Pancreas (tissue), 10 donors: ENCODE measurements at regions not wholly inside any gene's neighbourhood (a gene's known extent, or its start where the extent isn't known, plus 50 kb on each side); places are given as distances from the start of the nearest gene placed in this dataset.

ENCODE experiments used
- ATAC-seq, 4 donors: fragments of 200-7000 bp; cut with Tn5 transposase; one replicate each; pipeline versions ENCODE4 v1.8.0 to v1.9.1; 2020; ENCODE audit warnings: mild to moderate bottlenecking in 4 of 4, moderate library complexity in 4 of 4
- DNase-seq, 6 donors: peaks; one replicate each; pipeline ENCODE4 v3.0.0-alpha.2; 2020
- FAIRE-seq: peaks from 2 replicates; lab custom pipeline; 2012; peaks lifted over from hg19 to GRCh38; lab: Jason Lieb, UNC
- H3K27ac ChIP-seq, 4 donors: fragments of 200-600 bp; sonication (generic); 1 replicate in 3 of 4; 2 replicates in 1 of 4; pipeline versions ENCODE4 v1.5.0 to v1.8.0; 2020
- H3K27me3 ChIP-seq, 4 donors: fragments of 200-600 bp; one replicate each; pipeline ENCODE4 v1.8.0; 2021
- H3K36me3 ChIP-seq, 3 donors: fragments of 200-600 bp; sonication (generic) in 1 of 3; one replicate each; pipeline versions ENCODE4 v1.5.0 to v1.8.0; 2020 to 2021
- H3K4me1 ChIP-seq, 3 donors: fragments of 200-600 bp; one replicate each; pipeline ENCODE4 v1.8.0; 2021
- H3K4me3 ChIP-seq, 4 donors: fragments of 200-600 bp; sonication (generic) in 2 of 4; one replicate each; pipeline versions ENCODE4 v1.5.0 to v1.8.0; 2020 to 2021
- H3K9me3 ChIP-seq, 4 donors: fragments of 200-600 bp; one replicate each; pipeline ENCODE4 v1.8.0; 2021
- CTCF ChIP-seq, 4 donors: fragments of 200-600 bp; sonication (generic) in 3 of 4; IDR thresholded peaks; one replicate each; pipeline versions ENCODE4 v1.5.0 to v1.8.0; 2021; ENCODE audit warnings: antibody characterized with exemption in 4 of 4
- WGBS, 2 donors: extraction: QIAGEN DNeasy Blood & Tissue Kit; methylation state at CpG; one replicate each; pipeline ENCODE4 v1.1.7; 2013; 5-methylcytosine and 5-hydroxymethylcytosine counted together
- intact Hi-C, 3 donors: fragments of 100-400 bp; cut with DNase I; formaldehyde crosslinking; loops; one replicate each; pipeline versions ENCODE4 v1.11.1 to v1.14.2; 2022
- donor health status: healthy with polysubstance abuse.
- donor health status: DM: no; HTN: no; CAD: no; lungs with moderate emphysema.
- donor health status: DM: no; HTN: no; CAD: no.
- donor health status: control.
- donor health status: control.
- donor health status: Bipolar disorder and iron deficiency.
- donor health status: DM: yes; HTN: yes; CAD: no.
- donor health status: DM: no; HTN: no; CAD: no.
- donor health status: DM: no; HTN: no; CAD: no.
- donor health status: DM: yes; HTN: yes; CAD: no.

DNA sequence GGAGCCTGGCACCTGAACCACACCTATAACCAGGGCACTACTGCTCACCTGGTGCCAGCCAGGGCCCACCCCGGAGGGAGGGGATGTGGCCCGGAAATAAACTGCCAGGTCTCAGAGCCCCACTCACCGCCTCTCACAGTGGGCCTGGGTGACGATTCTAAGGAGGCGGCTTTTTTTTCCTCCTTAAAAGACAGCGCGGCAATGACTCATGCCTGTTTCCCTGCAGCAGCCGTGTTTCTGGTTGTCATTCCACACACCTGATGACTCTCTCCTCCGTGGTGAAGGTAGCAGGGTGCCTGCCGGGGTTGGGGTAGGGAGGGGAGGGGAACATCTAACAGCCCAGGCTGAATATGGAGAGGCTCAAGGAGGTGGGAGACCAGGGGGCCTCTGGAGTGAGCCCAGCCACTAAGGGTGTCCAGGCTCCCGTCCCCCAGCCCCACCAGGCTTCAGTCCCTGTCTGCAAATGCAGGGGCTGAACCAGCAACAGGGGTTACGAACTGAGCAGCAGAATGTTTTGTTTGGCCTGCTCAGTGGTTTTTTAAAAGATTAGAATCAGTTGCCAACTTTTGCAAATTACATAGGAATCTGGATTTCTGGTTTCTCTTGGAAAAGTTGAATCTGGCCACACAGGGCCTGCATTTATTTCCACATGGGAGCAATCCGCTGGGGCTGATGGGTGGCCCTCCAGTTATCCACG is 127.3 kb upstream of the LINGO1 start:
- DNase-seq: no peak
- Histone ChIP-seq H3K4me1 (no peaks in the 10 kb centered on the region), H3K9me3 (no peaks in the 10 kb centered on the region), H3K27me3 (no peaks in the 10 kb centered on the region), H3K4me3 (no peak overlapping the region), H3K27ac (no peak overlapping the region), H3K36me3 (no peaks in the 10 kb centered on the region)
- 65 to 67% methylated on average over 14 of the region's 14 CpGs for WGBS, 2 donors
- no peak for ATAC-seq
- FAIRE-seq: no peak
- no peak for TF ChIP-seq CTCF (IDR thresholded peaks at IDR 0.05)
- intact Hi-C loops: loop anchor here in 1 of 3 donors (10.0 kb wide), 1 partner anchor 55 kb away; no protein-coding TSS in a partner anchor

- no peak for FAIRE-seq
- intact Hi-C loops: loop anchor here in 1 of 3 donors (10.0 kb wide), 1 partner anchor 61 kb away; no protein-coding TSS in a partner anchor
- H3K9me3 ChIP-seq: no peaks in the 10 kb centered on the region
- no peak for DNase-seq
- no peak for TF ChIP-seq CTCF (IDR thresholded peaks at IDR 0.05)
- no peaks in the 10 kb centered on the region for H3K27me3 ChIP-seq
- no peak overlapping the region for H3K4me3 ChIP-seq
- ATAC-seq: no peak
- no peaks in the 10 kb centered on the region for H3K36me3 ChIP-seq
- H3K27ac ChIP-seq: no peak overlapping the region
- no peaks in the 10 kb centered on the region for H3K4me1 ChIP-seq
Measured at GRCh38 chr15:77753939-77754338, 121.2 kb upstream of the LINGO1 start.

- FAIRE-seq (no peak), DNase-seq (no peak), ATAC-seq (peak in 2 of 4 donors; percentile 28 to 47)
- Histone ChIP-seq H3K9me3 (no peaks in the 10 kb centered on the region), H3K4me3 (no peak overlapping the region), H3K4me1 (no peaks in the 10 kb centered on the region), H3K36me3 (no peaks in the 10 kb centered on the region), H3K27ac (no peak overlapping the region), H3K27me3 (no peaks in the 10 kb centered on the region)
- WGBS, 2 donors: 38 to 43% methylated on average over 9 of the region's 9 CpGs
- no peak for TF ChIP-seq CTCF (IDR thresholded peaks at IDR 0.05)
- intact Hi-C loops: loop anchor here in 1 of 3 donors (10.0 kb wide), 1 partner anchor 61 kb away; no protein-coding TSS in a partner anchor
Measured at GRCh38 chr15:77753281-77753873, 120.7 kb upstream of the LINGO1 start.

- Histone ChIP-seq H3K36me3 (no peaks in the 10 kb centered on the region), H3K4me1 (no peaks in the 10 kb centered on the region), H3K9me3 (no peaks in the 10 kb centered on the region), H3K27me3 (no peaks in the 10 kb centered on the region), H3K4me3 (no peak overlapping the region), H3K27ac (no peak overlapping the region)
- WGBS, 2 donors: 81 to 90% methylated on average over 15 of the region's 15 CpGs
- no peak for TF ChIP-seq CTCF (IDR thresholded peaks at IDR 0.05)
- intact Hi-C loops: loop anchor here in 1 of 3 donors (10.0 kb wide), 1 partner anchor 65 kb away; no protein-coding TSS in a partner anchor
- FAIRE-seq (no peak), DNase-seq (no peak), ATAC-seq (no peak)
Measured at GRCh38 chr15:77749998-77750540, 117.4 kb upstream of the LINGO1 start.
